Calu3 (cell line): ENCODE measurements at regions not wholly inside any gene's neighbourhood (a gene's known extent, or its start where the extent isn't known, plus 50 kb on each side); places are given as distances from the start of the nearest gene placed in this dataset.

Experiments used
- BruUV-seq: library from RNA; stranded (reverse); fragments of 400-500 nt; replicated peaks from 2 replicates; lab custom pipeline; 2021; lab: Mats Ljungman, UMichigan
- CTCF ChIA-PET: fragments of 300-600 bp; sonication (Branson Sonifier 250); formaldehyde crosslinking; loops from one replicate; lab custom pipeline; 2022; ENCODE audit warnings: antibody characterized with exemption; lab: Charles Lee
- DNase-seq: peaks from one replicate; pipeline ENCODE4 v3.0.0; 2022
- H3K27ac Mint-ChIP-seq: one replicate; pipeline ENCODE4 v1.8.0; 2022; ENCODE audit warnings: mixed read lengths; ENCODE audit not compliant: unreplicated experiment
- H3K27me3 Mint-ChIP-seq: one replicate; pipeline ENCODE4 v1.8.0; 2022; ENCODE audit warnings: mixed read lengths; ENCODE audit not compliant: unreplicated experiment
- H3K36me3 Mint-ChIP-seq: one replicate; pipeline ENCODE4 v1.8.0; 2022; ENCODE audit warnings: mild to moderate bottlenecking, moderate library complexity, mixed read lengths; ENCODE audit not compliant: insufficient read depth, unreplicated experiment
- H3K4me1 Mint-ChIP-seq: one replicate; pipeline ENCODE4 v1.8.0; 2022; ENCODE audit warnings: mild to moderate bottlenecking, low read depth, mixed read lengths; ENCODE audit not compliant: unreplicated experiment
- H3K4me3 Mint-ChIP-seq: one replicate; pipeline ENCODE4 v1.8.0; 2022; ENCODE audit warnings: mild to moderate bottlenecking, low read depth, moderate library complexity, mixed read lengths; ENCODE audit not compliant: unreplicated experiment
- H3K9me3 Mint-ChIP-seq: one replicate; pipeline ENCODE4 v1.8.0; 2022; ENCODE audit warnings: low read depth, mixed read lengths; ENCODE audit not compliant: unreplicated experiment
- intact Hi-C: fragments of 100-400 bp; cut with micrococcal nuclease; formaldehyde crosslinking; loops from one replicate; pipeline ENCODE4 v1.10.0; 2022; ENCODE audit not compliant: unreplicated experiment
- TF ChIP-seq, protein P1 (sequence below): fragments of 200-600 bp; IDR thresholded peaks from one replicate; pipeline ENCODE4 v1.8.0; 2022; ENCODE audit warnings: antibody characterized with exemption; ENCODE audit not compliant: unreplicated experiment

GRCh38 chrX:99901091-99901490 is 509.0 kb downstream of the PCDH19 start:
- DNase-seq: no peak
- Mint-ChIP-seq H3K4me3 (no peak overlapping the region), H3K36me3 (no peaks in the 10 kb centered on the region), H3K9me3 (peaks cover 2% of the 10 kb centered on the region), H3K4me1 (no peaks in the 10 kb centered on the region), H3K27ac (no peak overlapping the region), H3K27me3 (no peaks in the 10 kb centered on the region)
- intact Hi-C loops: no loop called here
- CTCF ChIA-PET: no interaction called here
- BruUV-seq: no TSS peak
- TF ChIP-seq, protein P1, sequence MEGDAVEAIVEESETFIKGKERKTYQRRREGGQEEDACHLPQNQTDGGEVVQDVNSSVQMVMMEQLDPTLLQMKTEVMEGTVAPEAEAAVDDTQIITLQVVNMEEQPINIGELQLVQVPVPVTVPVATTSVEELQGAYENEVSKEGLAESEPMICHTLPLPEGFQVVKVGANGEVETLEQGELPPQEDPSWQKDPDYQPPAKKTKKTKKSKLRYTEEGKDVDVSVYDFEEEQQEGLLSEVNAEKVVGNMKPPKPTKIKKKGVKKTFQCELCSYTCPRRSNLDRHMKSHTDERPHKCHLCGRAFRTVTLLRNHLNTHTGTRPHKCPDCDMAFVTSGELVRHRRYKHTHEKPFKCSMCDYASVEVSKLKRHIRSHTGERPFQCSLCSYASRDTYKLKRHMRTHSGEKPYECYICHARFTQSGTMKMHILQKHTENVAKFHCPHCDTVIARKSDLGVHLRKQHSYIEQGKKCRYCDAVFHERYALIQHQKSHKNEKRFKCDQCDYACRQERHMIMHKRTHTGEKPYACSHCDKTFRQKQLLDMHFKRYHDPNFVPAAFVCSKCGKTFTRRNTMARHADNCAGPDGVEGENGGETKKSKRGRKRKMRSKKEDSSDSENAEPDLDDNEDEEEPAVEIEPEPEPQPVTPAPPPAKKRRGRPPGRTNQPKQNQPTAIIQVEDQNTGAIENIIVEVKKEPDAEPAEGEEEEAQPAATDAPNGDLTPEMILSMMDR: no peak

DNA sequence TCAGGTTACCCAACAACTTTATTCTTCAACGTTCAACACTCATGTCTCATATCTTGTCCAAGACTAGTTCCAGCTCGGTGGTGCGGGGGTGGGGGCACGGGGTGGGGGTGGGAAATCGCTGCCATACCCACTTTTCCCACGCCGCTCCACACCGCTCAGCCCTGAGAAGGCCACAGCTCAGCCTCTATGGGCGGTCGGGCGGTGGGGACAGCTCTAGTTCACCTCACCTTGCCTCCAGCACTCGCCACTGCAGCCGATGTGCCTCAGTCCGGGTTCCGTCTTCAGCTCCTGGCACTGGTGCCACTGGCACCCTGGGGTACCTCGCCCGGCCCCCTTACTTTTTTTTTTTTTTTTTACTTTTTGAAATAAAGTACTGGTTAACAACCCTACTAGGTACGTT is 522.2 kb downstream of the PCDH19 start:
- DNase-seq: no peak
- Mint-ChIP-seq H3K9me3 (peaks cover 16% of the 10 kb centered on the region), H3K27me3 (no peaks in the 10 kb centered on the region), H3K36me3 (no peaks in the 10 kb centered on the region), H3K4me3 (no peak overlapping the region), H3K4me1 (no peaks in the 10 kb centered on the region), H3K27ac (no peak overlapping the region)
- TF ChIP-seq, protein P1: no peak
- CTCF ChIA-PET: no interaction called here
- no TSS peak for BruUV-seq
- intact Hi-C loops: no loop called here

DNA sequence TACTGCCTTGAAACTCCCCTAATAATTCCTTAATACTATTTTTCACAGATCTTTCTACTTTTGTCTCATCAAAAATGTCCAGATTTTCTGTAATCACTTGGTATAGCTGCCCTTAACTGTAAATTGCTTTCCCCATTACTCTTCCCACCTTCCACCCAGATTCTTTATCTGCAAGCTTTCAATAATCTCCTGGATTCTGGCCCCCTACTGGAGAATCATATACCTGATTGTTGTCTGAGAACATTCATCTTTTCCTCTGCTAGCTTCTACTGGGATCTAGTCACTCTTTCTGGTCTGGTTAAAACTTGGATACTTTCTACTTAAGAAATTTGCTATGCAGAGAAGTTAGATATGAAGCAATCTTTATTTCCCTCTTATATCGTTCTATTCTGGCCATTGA is 552.6 kb downstream of the PCDH19 start:
- no peak overlapping the region for H3K4me3 Mint-ChIP-seq

DNA sequence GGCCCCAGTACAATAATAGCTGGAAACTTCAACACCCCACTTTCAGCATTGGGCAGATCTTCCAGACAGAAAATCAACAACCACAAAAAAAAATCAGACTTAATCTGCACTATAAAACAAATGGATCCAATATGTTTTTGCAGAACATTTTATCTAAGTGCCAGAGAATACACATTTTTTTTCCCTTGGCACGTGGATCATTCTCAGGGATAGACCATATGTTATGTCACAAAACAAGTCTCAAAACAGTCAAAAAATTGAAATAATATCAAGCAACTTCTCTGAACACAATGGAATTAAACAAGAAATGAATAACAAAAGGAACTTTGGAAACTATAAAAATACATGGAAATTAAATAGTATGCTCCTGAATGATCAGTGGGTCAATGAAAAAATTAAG is 576.3 kb downstream of the PCDH19 start:
- no peak overlapping the region for H3K4me3 Mint-ChIP-seq
- H3K9me3 Mint-ChIP-seq: peaks cover 17% of the 10 kb centered on the region
- no TSS peak for BruUV-seq
- no peak for DNase-seq
- H3K27me3 Mint-ChIP-seq: no peaks in the 10 kb centered on the region
- intact Hi-C loops: no loop called here
- TF ChIP-seq, protein P1: no peak
- no peaks in the 10 kb centered on the region for H3K4me1 Mint-ChIP-seq
- CTCF ChIA-PET: no interaction called here
- H3K27ac Mint-ChIP-seq: no peak overlapping the region
- no peaks in the 10 kb centered on the region for H3K36me3 Mint-ChIP-seq

More for the DNA sequence above, 552.6 kb downstream of the PCDH19 start:
- no peaks in the 10 kb centered on the region for H3K4me1 Mint-ChIP-seq
- no peak overlapping the region for H3K27ac Mint-ChIP-seq
- CTCF ChIA-PET: no interaction called here
- intact Hi-C loops: no loop called here
- TF ChIP-seq, protein P1: no peak
- no peak for DNase-seq
- peaks cover 8% of the 10 kb centered on the region for H3K9me3 Mint-ChIP-seq
- no peaks in the 10 kb centered on the region for H3K36me3 Mint-ChIP-seq
- H3K27me3 Mint-ChIP-seq: no peaks in the 10 kb centered on the region
- BruUV-seq: no TSS peak
